Cardiac muscle cell (in vitro differentiated cells and primary cell): ENCODE measurements at regions not wholly inside any gene's neighbourhood (a gene's known extent, or its start where the extent isn't known, plus 50 kb on each side); places are given as distances from the start of the nearest gene placed in this dataset.

Source experiments
- DNase-seq, 2 donors: peaks; one replicate each; pipeline versions ENCODE4 v3.0.0 to v3.0.0-alpha.2; 2010 to 2017; ENCODE audit warnings: low read depth in 1 of 2, low spot score in 1 of 2
- H3K27ac ChIP-seq: fragments of 200-600 bp; sonication (generic); 2 replicates; pipeline ENCODE4 v1.5.1; 2016
- H3K27me3 ChIP-seq: fragments of 200-600 bp; sonication (generic); 2 replicates; pipeline ENCODE4 v1.6.0; 2016; ENCODE audit warnings: control low read depth
- H3K36me3 ChIP-seq: fragments of 200-600 bp; sonication (generic); 2 replicates; pipeline ENCODE4 v1.5.1; 2016; ENCODE audit warnings: control low read depth
- H3K4me1 ChIP-seq: fragments of 200-600 bp; sonication (generic); 2 replicates; pipeline ENCODE4 v1.8.1; 2017; ENCODE audit warnings: low read depth, mild to moderate bottlenecking, mixed run types
- H3K4me3 ChIP-seq: fragments of 200-600 bp; sonication (generic); 2 replicates; pipeline ENCODE4 v1.5.1; 2016; ENCODE audit warnings: mild to moderate bottlenecking
- H3K9me3 ChIP-seq: fragments of 200-600 bp; sonication (generic); 2 replicates; pipeline ENCODE4 v1.5.1; 2017; ENCODE audit warnings: low read depth, mild to moderate bottlenecking, control low read depth
- CTCF ChIP-seq: IDR thresholded peaks from 2 replicates; pipeline ENCODE4 v1.5.1; 2012; ENCODE audit warnings: low read depth, mild to moderate bottlenecking, low read length

GRCh38 chr3:110910346-110910955, 161.2 kb upstream of the NECTIN3 start:
- Histone ChIP-seq H3K4me1 (no peaks in the 10 kb centered on the region), H3K27me3 (no peaks in the 10 kb centered on the region), H3K36me3 (no peaks in the 10 kb centered on the region), H3K9me3 (no peaks in the 10 kb centered on the region), H3K4me3 (no peak overlapping the region), H3K27ac (no peak overlapping the region)
- no peak for TF ChIP-seq CTCF
- DNase-seq, result no peak

- DNase-seq, result no peak
- H3K36me3 ChIP-seq, result no peaks in the 10 kb centered on the region
- no peak for TF ChIP-seq CTCF
- no peaks in the 10 kb centered on the region for H3K9me3 ChIP-seq
- no peak overlapping the region for H3K27ac ChIP-seq
- no peaks in the 10 kb centered on the region for H3K27me3 ChIP-seq
- no peak overlapping the region for H3K4me3 ChIP-seq
- peaks cover 4% of the 10 kb centered on the region for H3K4me1 ChIP-seq
Observed at GRCh38 chr3:110918963-110919362, 152.7 kb upstream of the NECTIN3 start.

GRCh38 chr3:110925798-110926197, 145.8 kb upstream of the NECTIN3 start:
- H3K36me3 ChIP-seq, result no peaks in the 10 kb centered on the region
- H3K9me3 ChIP-seq, result no peaks in the 10 kb centered on the region
- H3K27me3 ChIP-seq, result no peaks in the 10 kb centered on the region
- H3K4me1 ChIP-seq, result no peaks in the 10 kb centered on the region
- TF ChIP-seq CTCF, result no peak
- no peak for DNase-seq
- H3K4me3 ChIP-seq, result no peak overlapping the region
- H3K27ac ChIP-seq, result no peak overlapping the region

- no peak for DNase-seq
- H3K27me3 ChIP-seq, result no peaks in the 10 kb centered on the region
- no peak overlapping the region for H3K27ac ChIP-seq
- no peak overlapping the region for H3K4me3 ChIP-seq
- H3K9me3 ChIP-seq, result no peaks in the 10 kb centered on the region
- no peaks in the 10 kb centered on the region for H3K36me3 ChIP-seq
- no peaks in the 10 kb centered on the region for H3K4me1 ChIP-seq
- no peak for TF ChIP-seq CTCF
Observed at GRCh38 chr3:110928016-110928662, 143.5 kb upstream of the NECTIN3 start.

- Histone ChIP-seq H3K9me3 (no peaks in the 10 kb centered on the region), H3K4me3 (no peak overlapping the region), H3K4me1 (no peaks in the 10 kb centered on the region), H3K27ac (no peak overlapping the region), H3K27me3 (no peaks in the 10 kb centered on the region), H3K36me3 (no peaks in the 10 kb centered on the region)
- no peak for DNase-seq
- no peak for TF ChIP-seq CTCF
Observed at GRCh38 chr3:110929816-110930215, 141.8 kb upstream of the NECTIN3 start.
